LoVo (cell line): ENCODE measurements at regions not wholly inside any gene's neighbourhood (a gene's known extent, or its start where the extent isn't known, plus 50 kb on each side); places are given as distances from the start of the nearest gene placed in this dataset.

Experiments
- DNase-seq: peaks from one replicate; pipeline ENCODE4 v3.0.0-alpha.2; 2016; ENCODE audit warnings: low spot score

DNA sequence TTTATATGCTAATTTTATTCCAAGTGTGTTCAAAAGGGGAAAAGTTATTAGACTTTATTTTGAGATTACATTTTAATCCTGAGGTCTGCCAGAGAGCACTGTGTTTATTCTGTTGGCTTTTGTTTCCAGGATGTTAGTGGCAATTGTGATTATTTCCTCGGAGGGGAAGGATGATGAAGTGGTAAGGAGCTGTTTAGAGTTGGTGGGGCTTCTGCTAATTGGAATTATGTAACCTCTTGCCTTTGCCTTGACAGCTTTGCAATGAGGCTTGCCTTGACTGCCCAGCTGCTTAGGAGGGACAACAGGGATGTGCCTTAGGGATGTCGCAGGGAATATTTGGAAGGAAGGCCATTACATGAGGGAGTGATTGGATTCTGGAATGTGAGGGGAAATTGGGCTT lies 89.7 kb upstream of the E2F8 start:
- no peak for DNase-seq

DNA sequence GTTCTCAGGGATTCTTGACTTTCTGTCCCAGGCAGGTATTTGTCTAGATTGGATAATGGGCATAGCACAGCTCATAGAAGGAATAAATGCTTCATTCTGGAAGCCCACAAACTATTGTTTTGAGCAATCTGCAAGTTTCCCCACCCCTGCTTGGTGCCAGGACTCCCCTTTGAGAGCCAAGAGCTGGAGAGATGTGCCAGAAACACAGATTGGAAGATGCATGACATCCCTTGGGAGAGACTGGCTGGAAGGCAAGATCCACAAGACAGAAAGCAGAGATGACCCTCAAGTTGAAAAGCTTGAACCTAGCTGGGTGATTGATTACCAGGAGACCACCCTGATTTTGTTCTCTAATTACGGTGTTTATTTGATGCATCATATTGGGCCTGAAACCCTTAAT lies 89.2 kb upstream of the E2F8 start:
- DNase-seq, result no peak

DNA sequence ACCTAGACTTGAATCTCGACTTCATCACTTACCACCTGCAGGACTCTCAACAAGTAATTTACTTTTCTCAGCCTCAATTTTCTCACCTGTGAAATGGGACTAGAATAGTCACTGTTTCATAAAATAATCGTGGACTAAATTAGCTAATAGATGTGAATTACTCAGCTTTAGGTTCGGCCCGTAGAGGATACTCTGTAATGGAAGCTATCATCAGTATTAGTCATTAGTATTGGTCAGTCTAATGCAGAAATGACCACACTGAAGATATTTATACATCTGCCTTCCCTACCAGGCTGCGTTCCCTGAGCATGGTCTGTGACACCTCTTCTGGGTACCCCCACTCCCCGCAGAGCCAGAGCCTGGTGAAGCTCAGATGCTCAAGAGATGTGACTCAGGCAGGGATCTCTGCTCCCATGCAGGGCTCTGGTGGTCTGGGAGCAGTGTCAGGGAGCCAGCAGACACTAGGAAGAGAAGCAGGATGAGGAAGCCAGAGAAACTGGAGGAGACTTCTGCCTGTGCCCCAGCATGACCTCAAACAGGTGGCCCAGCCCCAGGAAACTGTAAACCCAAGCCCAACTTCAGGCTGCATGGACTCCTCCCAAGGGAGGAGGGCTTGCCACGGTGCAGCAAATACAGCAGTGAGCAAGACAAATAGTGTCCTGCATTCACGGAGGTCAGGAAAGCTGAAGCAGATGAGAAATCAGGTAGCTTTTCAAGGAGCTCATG lies 88.0 kb upstream of the E2F8 start:
- DNase-seq, result no peak

DNA sequence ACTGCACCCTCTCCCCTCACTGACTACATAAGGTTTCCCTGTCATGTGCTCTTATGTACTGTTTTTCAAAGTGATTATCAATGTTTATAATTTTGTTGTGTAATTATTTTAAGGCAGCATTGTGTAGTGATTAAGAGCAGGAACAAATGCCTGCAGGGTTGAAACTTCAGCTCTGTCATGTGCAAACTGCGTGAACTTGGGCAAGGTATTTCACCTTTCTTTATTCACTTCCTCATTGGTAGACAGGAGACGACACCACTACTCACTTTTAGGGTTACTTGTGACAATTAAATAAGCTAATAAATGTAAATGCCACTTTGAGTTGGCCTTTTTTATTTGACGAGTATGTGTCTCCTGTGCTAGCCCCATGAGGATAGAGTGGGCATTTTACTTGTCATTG lies 86.5 kb upstream of the E2F8 start:
- no peak for DNase-seq

DNA sequence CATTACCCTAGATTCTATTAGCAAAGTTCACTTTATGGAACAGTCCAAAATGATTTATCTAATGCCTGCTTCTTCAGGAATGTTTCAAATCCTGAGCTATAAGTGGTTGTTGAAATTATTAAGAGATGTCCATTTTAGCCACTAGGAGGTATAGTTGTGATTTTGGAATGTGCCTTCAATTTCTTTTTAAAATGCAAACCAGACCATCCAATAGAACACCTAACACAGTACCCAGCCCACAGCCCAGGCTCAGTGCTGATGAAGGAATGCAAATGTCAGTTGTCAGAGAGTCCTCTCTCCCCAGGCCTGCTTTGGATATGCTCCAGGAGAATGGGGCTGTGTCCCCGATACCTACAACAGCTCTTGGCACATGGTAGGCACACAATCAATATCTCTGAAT lies 85.8 kb upstream of the E2F8 start:
- DNase-seq, result no peak

DNA sequence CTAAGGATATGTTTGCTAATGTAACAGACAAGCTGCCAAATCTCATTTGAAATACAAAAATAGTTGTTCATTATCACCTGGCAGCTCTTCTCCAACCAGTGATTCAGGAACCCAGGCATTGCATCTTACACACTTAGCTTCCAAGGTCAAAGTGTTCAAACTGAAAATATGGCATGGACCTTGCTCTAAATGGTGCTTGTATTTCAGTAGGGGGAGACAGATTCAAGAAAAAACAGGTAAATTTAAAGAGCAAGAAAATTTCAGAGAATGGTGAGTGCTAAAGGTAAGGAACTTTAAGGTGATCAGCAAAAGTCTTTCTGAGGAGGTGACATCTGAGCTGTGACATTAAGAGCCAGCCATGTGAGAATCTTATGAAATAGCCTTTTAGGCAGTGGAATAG lies 82.8 kb upstream of the E2F8 start:
- no peak for DNase-seq

DNA sequence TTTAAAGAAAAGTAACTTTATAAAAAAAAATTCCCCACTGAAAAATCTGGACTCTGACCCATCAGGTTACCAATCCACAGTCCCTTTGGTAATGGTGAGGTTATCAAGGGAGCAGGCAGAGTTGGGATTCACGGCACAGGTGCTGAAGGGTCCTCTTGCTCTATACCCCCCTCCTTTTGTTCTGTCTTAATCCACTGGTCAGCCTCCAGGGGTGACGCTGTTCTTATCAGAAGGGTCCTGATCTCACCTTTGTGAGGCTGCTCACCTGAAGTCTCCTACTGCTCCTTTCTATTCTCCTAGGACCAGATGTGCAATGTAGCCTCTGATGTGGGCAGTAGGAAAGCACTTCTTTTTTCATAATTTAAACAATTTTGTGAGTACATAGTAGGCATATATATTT lies 80.6 kb upstream of the E2F8 start:
- DNase-seq, result no peak

DNA sequence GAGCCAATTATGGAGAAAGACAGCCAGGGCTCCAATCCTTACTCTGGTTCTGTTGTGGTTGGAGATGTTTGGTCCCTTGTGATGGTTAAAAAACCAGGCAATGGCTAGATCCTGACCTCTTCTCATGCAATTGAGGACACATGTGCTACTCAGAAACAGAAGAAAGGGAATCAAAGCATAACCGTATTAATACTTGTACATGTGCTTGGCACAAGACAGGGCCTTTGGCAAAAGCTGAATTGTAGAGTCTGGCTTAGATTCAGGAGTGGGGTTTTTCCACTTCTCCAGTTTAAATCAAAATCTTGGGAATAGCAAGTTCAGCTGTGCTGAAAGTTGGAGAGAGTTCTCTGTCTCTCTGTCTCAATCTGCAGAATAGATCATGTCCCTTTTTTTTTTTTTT lies 80.1 kb upstream of the E2F8 start:
- DNase-seq, result no peak

DNA sequence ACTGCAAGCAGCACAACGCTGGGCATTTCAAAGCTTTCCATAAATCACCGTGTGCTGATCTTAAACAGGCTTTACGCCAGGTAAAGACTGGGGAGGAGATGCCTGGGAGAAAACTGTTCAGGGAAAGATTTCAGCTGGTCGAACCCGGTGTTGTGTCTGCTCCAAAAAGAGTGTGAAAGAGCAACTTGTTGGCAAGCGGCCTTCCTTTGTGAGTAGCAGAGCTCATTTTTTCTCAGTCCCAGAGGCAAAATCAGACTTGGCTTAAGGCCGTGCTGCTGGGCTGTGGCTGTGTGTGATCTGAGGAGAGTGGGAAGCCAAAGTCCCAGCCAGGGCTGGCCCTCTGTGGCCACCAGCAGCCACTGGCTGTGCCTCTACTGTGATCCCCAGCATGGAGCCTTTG lies 75.7 kb upstream of the E2F8 start:
- no peak for DNase-seq

DNA sequence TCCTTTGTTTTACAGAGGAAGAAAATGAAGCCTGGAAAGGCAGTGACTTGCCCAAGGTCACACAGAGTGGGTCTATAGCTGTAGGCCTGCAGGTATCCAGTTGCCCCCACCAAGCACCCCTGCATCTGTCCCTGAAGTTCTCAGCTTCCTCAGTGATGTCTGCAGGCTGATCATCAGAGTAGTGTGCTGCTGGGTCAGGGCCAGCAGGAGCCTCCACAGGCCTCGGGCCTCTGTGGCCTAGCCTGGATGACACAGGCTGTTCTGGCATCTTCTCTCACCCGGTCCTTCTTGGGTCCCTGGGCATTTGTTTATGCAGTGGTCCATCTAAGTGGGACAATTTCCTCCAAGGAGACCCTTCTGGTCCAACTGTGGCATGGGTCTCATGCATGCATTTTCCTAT lies 74.8 kb upstream of the E2F8 start:
- DNase-seq, result no peak

DNA sequence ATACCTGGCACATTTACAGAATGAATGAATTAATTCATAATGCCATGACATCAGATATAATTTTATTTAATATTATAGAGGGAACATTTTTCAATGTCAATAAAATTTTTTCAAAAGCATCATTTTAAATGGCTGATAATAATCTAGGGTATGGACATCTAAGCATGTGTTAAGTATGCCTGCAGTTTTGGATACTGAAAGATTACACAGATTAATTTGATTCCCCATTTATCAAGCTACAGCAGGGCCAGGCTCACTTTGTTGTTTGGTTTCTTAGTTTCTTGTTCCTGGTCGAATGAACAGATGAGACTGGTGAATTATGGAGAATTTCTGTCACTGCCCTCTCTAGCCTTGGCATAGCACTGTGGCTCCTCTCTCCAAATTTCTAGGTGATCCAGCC lies 72.4 kb upstream of the E2F8 start:
- no peak for DNase-seq

DNA sequence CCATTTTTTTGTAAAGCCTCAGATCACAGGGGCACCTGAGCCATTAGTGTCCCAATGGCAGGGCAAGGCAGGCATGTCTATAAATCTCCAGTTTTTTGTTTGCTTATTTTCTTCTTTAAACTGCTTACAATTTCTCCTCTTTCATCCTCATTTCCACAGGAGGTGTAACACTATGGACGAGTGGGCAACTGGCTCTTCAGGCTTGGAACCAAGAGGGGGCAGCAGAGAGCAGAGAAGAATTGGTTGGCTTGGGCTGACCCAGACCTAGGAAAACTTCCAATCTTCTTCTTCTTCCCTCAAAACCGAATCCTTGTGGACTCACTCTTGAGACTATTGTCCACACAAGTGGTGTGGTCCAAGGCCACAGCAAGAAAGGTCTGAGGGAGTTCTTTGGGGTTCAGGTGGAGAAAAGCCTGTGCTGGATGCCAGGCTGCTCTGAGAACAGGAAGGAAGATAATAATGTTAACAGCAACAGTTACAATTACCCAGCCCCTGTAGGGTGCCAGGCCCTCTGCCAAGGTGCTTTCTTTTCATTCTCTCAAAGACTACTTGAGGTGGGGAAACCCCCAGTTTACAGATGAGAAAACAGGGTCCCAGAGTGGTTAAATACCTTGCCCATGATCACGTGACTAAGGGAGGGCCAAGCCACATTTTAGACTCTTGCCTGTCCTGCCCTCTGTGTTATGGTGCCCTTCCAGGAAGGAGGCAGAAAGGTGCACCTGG lies 70.7 kb upstream of the E2F8 start:
- DNase-seq, result peak; percentile 44

DNA sequence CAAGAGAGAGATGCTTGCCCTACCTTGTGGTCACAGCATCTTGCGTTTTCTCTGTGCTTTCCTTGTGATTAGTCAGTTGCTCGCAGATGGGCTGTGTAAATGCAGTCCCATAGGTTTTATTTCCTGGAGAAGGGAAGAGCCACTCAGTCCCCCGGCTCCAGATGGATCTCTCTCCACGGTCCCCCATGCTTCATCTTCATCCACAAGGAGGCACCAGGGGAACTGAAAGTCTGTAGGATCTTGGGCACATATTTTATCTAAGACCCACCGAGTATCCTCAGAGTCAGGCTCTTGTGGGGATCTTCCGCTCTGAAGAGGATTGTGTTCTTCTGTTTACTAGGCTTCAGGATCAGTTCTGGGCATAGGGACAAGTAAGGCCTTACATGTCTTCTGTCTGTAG lies 66.8 kb upstream of the E2F8 start:
- no peak for DNase-seq

DNA sequence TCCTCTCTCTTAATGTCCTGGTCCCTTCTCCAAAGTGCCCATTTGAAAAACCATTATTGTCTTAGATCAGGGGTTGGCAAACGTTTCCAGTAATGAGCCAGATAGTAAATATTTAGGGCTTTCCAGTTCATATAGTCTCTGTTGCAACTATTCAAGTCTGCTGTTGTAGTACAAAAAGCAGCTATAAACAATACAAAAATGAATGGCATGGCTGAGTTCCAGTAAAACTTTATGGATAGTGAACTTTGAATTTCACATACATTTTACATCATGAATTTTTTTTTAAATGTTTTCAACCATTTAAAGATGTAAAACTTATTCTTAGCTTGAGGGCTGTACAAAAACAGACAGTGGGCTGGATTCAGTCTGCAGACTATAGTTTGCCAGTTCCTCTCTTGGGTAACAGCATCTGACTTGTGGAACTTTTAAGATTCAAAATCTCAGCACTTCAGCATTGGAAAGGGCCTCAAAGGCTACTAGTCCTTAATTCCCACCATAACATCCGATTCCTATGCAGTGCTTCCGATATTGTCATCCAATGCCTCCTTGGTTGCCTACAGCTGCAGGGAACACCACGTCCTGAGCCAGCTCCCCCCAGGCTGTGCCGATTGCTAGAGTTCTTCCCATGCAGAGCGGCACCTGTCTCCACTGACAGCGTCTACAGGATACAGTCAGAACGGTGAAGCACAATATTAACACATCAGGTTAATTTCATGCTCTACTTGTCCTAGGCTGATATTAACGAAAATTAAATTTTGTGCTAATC lies 65.6 kb upstream of the E2F8 start:
- no peak for DNase-seq

DNA sequence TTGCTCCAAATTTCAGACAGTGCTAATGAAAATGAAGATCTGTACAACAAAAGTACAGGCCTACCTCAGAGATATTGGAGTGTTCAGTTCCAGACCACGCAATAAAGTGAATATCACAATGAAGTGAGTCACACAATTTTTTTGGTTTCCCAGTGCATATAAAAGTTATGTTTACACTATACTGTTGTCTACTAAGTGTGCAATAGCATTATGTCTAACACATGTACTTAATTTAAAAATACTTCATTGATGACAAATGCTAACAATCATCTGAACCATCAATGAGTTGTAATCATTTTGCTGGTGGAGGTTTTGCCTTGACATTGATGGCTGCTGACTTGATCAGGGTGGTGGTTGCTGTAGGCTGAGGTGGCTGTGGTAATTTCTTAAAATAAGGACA lies 60.6 kb upstream of the E2F8 start:
- no peak for DNase-seq

DNA sequence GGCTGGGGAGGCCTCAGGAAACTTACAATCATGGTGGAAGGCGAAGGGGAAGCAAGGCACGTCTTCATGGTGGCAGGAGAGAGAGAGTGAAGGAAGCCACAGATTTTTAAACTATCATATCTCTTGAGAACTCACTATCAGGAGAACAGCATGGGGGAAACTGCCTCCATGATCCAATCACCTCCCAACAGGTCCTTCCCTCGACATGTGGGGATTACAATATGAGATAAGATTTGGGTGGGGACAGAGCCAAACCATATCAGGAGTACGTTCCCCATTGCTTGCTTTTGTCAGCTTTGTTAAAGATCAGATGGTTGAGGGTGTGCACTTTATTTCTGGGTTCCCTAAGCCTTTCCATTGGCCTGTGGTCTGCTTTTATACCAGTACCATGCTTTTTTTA lies 53.7 kb upstream of the E2F8 start:
- DNase-seq, result no peak

DNA sequence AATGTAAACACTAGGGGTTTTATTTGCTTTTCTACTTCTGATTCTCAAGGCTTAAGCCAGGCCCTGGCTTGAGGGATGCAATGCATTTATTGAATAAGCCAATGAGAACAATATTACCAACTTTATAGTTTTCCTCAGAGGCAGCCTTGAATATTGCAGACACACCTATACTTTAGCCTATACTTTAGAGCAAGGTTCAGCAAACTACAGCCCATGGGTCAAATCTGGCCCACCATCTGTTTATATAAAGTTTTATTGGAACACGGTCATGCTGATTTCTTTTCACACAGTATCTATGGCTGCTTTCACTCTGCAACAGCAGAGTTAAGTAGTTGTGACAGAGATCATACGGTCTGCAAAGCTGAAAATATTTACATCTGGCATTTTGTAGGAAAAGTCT lies 50.3 kb upstream of the E2F8 start:
- no peak for DNase-seq
